ENCODE measurements at regions not wholly inside any gene's neighbourhood (a gene's known extent, or its start where the extent isn't known, plus 50 kb on each side); places are given as distances from the start of the nearest gene placed in this dataset.
A peak's percentile ranks its signal among the peaks of the same experiment; 100 is the strongest.
"Not testable (repeated sequence)": the region's sequence is repeated elsewhere in the genome, so short reads cannot be mapped to it uniquely, and the experiment has no call there.

DNA sequence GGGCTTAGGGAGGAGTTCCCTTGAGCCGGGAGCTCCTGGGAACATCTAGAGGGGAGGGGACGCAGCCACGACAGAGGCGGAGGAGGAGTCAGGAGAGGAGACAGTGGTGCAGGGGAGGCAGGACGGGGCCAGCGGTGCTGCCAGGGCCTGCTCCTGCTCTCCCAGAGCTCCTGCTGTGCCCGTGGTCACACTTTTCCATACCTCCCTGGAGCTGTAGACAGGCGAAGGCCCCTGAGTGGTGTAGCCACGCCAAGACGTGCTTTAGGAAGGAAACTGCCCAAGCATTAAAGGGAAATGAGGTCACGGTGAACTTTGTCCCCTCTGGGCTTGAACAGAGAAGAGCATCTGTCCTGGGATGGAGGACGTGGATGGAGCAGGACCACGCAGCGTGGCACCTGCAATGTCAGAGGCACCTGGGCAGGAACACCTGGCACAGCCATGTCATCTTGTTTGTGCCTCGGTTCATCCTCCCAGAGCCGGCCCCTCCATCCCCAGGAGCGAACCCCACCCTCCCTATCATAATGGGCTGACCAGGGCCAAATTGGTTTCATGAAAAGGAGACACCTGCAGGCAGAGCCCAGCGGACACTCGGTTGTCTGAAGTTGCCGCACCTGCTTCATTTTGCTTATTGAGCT is 239.5 kb upstream of the SFSWAP start:
- DNase-seq: no peak

- DNase-seq: no peak
Measured at GRCh38 chr12:131471946-131472732, 238.8 kb upstream of the SFSWAP start.

DNA sequence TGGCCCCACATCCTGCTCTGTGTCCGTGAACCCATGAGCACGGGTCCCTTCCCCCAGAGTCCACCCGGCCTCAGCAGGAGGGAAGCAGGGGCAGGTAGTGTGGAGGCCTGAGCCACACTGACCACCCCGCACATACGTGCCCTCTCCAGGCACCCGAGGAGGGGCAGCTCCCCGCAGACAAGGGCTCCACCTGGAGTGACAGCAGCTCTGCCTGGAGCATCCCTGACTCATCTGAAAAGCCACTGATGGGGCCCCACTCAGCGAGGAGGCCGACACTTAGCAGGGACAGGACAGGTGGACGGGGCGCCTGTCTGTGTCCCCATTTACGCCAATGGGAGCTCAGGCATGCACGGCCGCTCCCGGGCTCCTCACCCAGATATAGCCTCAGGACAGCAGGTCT is 237.6 kb upstream of the SFSWAP start:
- DNase-seq: no peak

DNA sequence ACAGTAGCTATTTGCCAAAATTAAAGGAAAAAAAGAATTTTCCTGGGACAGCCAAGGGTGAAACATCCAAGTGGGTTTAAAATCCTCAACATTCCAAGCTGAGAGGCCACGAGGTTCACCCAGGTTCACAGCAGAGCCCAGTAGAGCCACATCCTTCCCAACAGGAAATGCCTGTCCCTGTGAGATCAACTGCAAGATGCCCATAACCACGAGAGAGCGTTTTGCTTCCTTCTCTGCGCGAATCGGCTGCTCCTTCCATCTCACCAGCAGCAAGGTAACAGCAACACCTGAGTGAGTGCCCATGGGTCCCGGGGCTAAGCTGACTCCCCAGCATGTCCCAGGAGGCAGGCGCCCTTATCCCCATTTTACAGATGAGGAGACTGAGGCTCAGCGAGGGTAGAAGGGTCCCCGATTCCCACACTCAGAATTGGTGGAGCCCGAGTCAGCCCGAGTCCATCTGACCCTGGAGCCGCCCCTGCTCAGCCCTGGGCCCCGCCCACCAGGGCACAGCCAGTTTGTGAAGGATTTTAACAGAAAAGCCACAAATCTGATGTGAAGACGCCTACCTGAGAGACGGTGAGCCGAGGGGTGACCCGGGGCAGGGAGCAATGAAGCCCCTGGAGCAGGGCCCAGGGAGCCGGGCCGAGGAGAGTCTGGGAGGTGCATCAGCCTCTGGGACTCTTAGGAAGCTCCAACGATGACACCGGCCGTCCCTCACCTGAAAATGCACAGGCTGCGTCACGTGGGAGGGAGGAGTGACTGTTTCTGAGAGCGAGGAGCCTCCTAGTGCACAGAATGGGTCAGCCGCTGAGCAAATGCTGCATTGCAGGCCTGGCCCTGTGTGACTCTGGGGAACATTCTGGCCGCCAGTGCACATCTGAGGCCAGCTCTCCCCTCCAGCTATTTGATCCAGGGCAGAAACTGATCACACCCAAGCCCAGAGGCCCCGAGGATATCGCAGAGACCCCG is 236.9 kb upstream of the SFSWAP start:
- no peak for DNase-seq

- not testable (repeated sequence) for DNase-seq
Measured at GRCh38 chr12:131475012-131475411, 235.9 kb upstream of the SFSWAP start.

GRCh38 chr12:131477613-131478012 is 233.3 kb upstream of the SFSWAP start:
- DNase-seq: no peak

DNA sequence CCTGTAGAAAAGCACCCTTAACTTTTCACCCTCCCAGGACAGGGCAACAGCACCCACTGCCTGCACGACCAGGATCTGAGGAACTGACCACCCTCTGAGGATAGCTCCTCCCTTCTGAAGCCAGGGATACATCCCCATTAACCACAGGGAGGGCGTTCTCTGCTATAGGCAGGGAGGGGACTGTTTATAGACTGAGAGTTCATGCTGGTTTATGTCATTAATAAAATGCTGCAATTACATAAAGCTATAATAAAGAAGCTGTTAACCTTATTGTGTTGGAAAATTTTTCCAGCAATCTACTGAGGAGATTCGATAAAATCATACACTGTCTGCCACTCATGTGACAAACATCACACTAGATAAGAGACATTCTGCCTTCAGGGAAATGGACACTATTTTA is 232.4 kb upstream of the SFSWAP start:
- no peak for DNase-seq

- no peak for DNase-seq
Measured at GRCh38 chr12:131482199-131482598, 228.7 kb upstream of the SFSWAP start.

DNA sequence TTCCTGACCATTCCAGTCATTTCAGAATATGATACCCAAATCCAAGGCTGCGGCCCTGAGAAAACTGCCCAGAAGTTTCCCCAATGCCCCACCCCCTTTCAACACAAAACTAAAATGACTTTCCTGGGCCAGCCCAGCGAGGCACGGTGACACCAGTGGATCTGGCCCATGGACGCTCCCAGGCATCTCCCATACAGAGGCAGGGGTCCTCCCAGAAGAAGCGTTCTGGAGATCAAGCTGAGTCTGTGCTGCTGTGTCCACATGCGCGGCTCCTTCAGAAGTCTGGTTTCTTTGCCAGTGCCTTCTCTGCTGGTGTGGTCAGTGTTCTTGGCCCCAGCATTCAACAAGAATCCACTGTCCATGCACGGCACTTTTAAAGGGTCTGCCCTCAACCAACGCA is 228.2 kb upstream of the SFSWAP start:
- DNase-seq: no peak

GRCh38 chr12:131486451-131487230 is 224.2 kb upstream of the SFSWAP start:
- DNase-seq: no peak

GRCh38 chr12:131487388-131488124 is 223.3 kb upstream of the SFSWAP start:
- DNase-seq: peak in 19 of 56 donors; percentile 6 to 45 (median 18)

GRCh38 chr12:131489718-131490117 is 221.2 kb upstream of the SFSWAP start:
- no peak for DNase-seq

- DNase-seq: no peak
Measured at GRCh38 chr12:131491155-131491554, 219.7 kb upstream of the SFSWAP start.

- no peak for DNase-seq
Measured at GRCh38 chr12:131491916-131492490, 218.9 kb upstream of the SFSWAP start.

- DNase-seq: no peak
Measured at GRCh38 chr12:131493068-131493826, 217.6 kb upstream of the SFSWAP start.

DNA sequence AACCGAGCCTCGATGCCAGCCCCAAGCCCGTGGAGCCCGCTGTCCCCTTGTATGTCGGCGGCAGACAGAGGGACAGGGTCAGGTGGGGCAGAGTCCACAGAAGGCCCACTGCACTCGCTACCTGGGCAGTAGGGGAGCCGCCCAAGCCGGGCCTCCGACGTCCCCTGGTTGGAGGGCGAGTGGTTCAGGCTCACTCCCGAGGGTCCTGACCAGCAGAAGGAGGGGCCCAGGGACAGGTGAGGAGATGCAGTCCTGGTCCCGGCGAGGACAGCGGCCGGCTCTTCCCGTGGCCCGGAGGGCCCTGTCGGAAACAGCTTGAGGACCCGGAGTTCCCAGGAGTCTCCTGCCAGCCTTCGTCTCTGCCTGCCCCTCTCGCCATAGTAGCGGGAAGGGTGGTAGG is 216.7 kb upstream of the SFSWAP start:
- no peak for DNase-seq

DNA sequence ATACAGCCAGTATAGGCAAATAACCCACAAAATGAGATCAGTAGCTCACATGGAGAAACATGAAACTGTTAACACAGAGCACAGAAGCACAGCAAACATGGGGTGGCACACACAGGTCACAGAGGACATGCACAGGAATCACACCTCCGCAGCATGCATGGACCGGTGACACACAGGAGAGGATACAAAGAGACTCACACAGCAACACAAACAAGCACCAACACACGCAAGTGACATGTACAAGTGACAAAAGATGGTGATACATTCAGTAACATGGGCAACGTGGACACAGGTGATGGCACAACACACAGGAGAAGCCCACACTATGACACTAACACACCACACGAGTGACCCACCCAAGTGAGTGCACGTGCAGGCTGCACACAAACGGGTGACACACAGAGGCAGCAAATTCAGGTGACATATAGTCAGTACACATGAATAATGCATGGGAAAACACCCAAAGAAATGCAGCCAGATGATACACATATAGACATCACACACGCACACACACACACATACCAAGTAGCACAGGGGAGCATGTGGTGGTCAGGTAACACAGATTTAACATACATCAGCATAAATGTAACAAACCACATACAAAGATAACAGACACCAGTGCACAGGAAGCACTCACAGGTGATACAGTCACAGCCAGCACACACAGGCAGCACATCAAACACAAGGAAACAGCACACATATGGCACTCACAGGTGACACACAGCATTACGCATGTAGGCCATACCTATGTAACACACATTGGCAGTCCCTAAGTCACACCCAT is 216.0 kb upstream of the SFSWAP start:
- no peak for DNase-seq

DNA sequence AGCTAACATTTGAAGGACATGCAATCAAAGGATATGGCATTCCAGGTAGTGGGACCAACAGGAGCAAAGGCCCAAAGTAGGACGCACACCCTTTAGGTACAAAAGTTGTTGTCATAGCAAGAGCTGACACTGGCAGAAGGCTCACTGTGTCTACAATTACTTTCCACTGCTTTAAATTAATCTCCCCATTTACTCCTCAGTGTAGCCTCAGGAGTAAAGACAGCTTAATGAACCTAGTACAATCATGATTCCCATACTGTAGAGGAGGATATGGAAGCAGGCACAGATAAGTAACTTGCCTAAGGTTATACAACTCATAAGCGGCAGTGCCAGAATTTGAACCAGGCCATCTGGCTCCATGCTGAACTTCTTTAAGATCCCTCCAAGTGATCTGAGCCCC is 212.9 kb upstream of the SFSWAP start:
- no peak for DNase-seq
